Calu3 (cell line): ENCODE measurements at regions not wholly inside any gene's neighbourhood (a gene's known extent, or its start where the extent isn't known, plus 50 kb on each side); places are given as distances from the start of the nearest gene placed in this dataset.

Source experiments
- BruUV-seq: library from RNA; stranded (reverse); fragments of 400-500 nt; replicated peaks from 2 replicates; lab custom pipeline; 2021; lab: Mats Ljungman, UMichigan
- CTCF ChIA-PET: fragments of 300-600 bp; sonication (Branson Sonifier 250); formaldehyde crosslinking; loops from one replicate; lab custom pipeline; 2022; ENCODE audit warnings: antibody characterized with exemption; lab: Charles Lee
- DNase-seq: peaks from one replicate; pipeline ENCODE4 v3.0.0; 2022
- H3K27ac Mint-ChIP-seq: one replicate; pipeline ENCODE4 v1.8.0; 2022; ENCODE audit warnings: mixed read lengths; ENCODE audit not compliant: unreplicated experiment
- H3K27me3 Mint-ChIP-seq: one replicate; pipeline ENCODE4 v1.8.0; 2022; ENCODE audit warnings: mixed read lengths; ENCODE audit not compliant: unreplicated experiment
- H3K36me3 Mint-ChIP-seq: one replicate; pipeline ENCODE4 v1.8.0; 2022; ENCODE audit warnings: mild to moderate bottlenecking, moderate library complexity, mixed read lengths; ENCODE audit not compliant: insufficient read depth, unreplicated experiment
- H3K4me1 Mint-ChIP-seq: one replicate; pipeline ENCODE4 v1.8.0; 2022; ENCODE audit warnings: mild to moderate bottlenecking, low read depth, mixed read lengths; ENCODE audit not compliant: unreplicated experiment
- H3K4me3 Mint-ChIP-seq: one replicate; pipeline ENCODE4 v1.8.0; 2022; ENCODE audit warnings: mild to moderate bottlenecking, low read depth, moderate library complexity, mixed read lengths; ENCODE audit not compliant: unreplicated experiment
- H3K9me3 Mint-ChIP-seq: one replicate; pipeline ENCODE4 v1.8.0; 2022; ENCODE audit warnings: low read depth, mixed read lengths; ENCODE audit not compliant: unreplicated experiment
- CTCF ChIP-seq: fragments of 200-600 bp; IDR thresholded peaks from one replicate; pipeline ENCODE4 v1.8.0; 2022; ENCODE audit warnings: antibody characterized with exemption; ENCODE audit not compliant: unreplicated experiment
- intact Hi-C: fragments of 100-400 bp; cut with micrococcal nuclease; formaldehyde crosslinking; loops from one replicate; pipeline ENCODE4 v1.10.0; 2022; ENCODE audit not compliant: unreplicated experiment

DNA sequence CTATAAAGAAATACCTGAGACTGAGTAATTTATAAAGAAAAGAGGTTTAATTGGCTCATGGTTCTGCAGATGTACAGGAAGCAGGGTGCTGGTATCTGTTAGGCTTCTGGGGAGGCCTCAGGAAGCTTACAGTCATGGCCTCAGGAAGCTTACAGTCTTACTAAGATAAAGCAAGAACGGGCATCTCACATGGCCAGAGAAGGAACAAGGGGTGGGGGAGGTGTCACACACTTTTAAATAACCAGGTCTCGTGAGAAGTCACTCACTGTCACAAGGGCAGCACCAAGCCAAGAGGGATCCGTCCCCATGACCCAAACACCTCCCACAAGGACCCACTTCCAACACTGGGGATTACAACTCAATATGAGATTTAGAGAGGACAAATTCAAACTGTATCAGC lies 192.8 kb upstream of the B3GAT1 start:
- H3K9me3 Mint-ChIP-seq = peaks cover 22% of the 10 kb centered on the region
- no peak overlapping the region for H3K27ac Mint-ChIP-seq
- BruUV-seq = no TSS peak
- no peaks in the 10 kb centered on the region for H3K4me1 Mint-ChIP-seq
- CTCF ChIA-PET = no interaction called here
- no peaks in the 10 kb centered on the region for H3K27me3 Mint-ChIP-seq
- intact Hi-C loops = no loop called here
- no peak overlapping the region for H3K4me3 Mint-ChIP-seq
- TF ChIP-seq CTCF = no peak
- DNase-seq = no peak
- H3K36me3 Mint-ChIP-seq = no peaks in the 10 kb centered on the region

DNA sequence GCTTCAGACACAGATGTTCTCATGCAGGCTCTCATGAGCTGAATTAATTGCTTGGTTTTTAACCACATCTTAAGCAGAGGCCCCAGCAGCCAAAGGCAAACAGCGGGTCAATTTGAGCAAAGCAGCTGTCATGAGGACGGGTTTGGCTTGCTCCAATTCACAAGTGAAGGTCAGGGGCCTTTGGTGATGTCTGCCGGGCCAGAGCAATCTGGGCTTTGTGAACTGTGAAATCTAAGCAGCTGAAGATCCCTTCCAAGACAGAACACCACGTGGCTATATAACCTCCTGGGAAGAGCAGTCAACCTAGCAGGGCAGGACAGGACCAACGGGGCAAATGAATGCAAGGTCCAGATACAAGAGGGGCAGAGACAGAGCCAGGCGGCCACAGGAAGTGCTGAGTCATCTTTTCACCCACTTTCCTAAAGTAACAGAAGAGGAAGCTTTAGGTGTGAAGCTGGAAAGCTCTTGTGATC lies 187.3 kb upstream of the B3GAT1 start:
- H3K27me3 Mint-ChIP-seq = no peaks in the 10 kb centered on the region
- no TSS peak for BruUV-seq
- H3K27ac Mint-ChIP-seq = no peak overlapping the region
- H3K36me3 Mint-ChIP-seq = peaks cover 5% of the 10 kb centered on the region
- no peak overlapping the region for H3K4me3 Mint-ChIP-seq
- no peaks in the 10 kb centered on the region for H3K4me1 Mint-ChIP-seq
- no peak for TF ChIP-seq CTCF
- DNase-seq = no peak
- CTCF ChIA-PET = no interaction called here
- intact Hi-C loops = no loop called here
- H3K9me3 Mint-ChIP-seq = peaks cover 18% of the 10 kb centered on the region

GRCh38 chr11:134598368-134598767 lies 186.3 kb upstream of the B3GAT1 start:
- no peak for TF ChIP-seq CTCF
- intact Hi-C loops = no loop called here
- Mint-ChIP-seq H3K4me1 (no peaks in the 10 kb centered on the region), H3K4me3 (no peak overlapping the region), H3K27ac (no peak overlapping the region), H3K36me3 (peaks cover 5% of the 10 kb centered on the region), H3K9me3 (peaks cover 18% of the 10 kb centered on the region), H3K27me3 (no peaks in the 10 kb centered on the region)
- no peak for DNase-seq
- no TSS peak for BruUV-seq
- CTCF ChIA-PET = no interaction called here

DNA sequence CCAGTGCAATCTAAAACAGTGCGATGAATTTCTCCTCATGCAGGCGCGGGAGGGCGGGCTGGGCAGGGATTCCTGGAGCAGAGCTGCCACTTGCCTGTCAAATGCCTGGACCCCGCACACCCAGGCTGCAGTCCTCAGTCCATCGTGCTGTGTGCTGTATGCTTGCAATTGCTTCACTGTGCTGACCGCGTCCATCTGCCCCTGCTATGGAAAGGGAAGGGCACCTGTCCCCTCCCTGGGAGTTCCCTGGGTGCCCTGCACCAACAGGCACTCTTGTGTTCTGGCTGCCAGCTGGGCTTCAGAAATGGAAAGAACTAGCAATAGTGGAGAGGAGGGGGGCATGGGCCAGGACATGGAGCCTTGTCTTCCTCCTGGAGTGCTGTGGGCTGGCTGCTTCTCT lies 185.4 kb upstream of the B3GAT1 start:
- no peaks in the 10 kb centered on the region for H3K27me3 Mint-ChIP-seq
- no peak for TF ChIP-seq CTCF
- DNase-seq = no peak
- no TSS peak for BruUV-seq
- intact Hi-C loops = no loop called here
- peaks cover 5% of the 10 kb centered on the region for H3K36me3 Mint-ChIP-seq
- peaks cover 14% of the 10 kb centered on the region for H3K9me3 Mint-ChIP-seq
- no peak overlapping the region for H3K4me3 Mint-ChIP-seq
- no peak overlapping the region for H3K27ac Mint-ChIP-seq
- no peaks in the 10 kb centered on the region for H3K4me1 Mint-ChIP-seq
- CTCF ChIA-PET = no interaction called here
